Activated CD8-positive, alpha-beta memory T cell treated with anti-CD3 and anti-CD28 coated beads, Interleukin-2, amount 50 U/mL, for 1 hour (primary cell): ENCODE measurements at regions not wholly inside any gene's neighbourhood (a gene's known extent, or its start where the extent isn't known, plus 50 kb on each side); places are given as distances from the start of the nearest gene placed in this dataset.

Experiments used
- DNase-seq: peaks from one replicate; pipeline ENCODE4 v3.0.0-alpha.2; 2020; ENCODE audit errors: extremely low read depth

- DNase-seq: no peak
These were observed 351.2 kb upstream of the DYNLRB2 start for GRCh38 chr16:80189476-80190175.

DNA sequence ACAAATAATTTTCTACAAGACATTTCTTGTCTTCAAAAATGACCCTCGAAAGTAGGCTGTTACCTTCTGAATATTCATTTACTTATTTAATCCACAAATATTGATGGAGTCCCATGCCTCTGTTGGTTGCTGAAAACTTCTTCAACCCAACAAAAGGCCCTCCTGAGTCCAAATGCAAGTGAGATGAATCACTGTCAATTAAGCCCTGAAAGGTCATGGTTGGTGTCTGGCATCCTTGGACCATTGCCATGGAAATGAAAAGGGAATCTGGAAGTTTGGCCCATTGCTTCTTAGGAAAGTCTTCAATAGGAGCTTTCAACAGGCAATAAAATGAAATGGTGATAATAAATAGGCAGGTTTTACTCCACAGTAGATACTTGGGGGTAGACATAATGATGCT lies 364.7 kb upstream of the DYNLRB2 start:
- DNase-seq: no peak

DNA sequence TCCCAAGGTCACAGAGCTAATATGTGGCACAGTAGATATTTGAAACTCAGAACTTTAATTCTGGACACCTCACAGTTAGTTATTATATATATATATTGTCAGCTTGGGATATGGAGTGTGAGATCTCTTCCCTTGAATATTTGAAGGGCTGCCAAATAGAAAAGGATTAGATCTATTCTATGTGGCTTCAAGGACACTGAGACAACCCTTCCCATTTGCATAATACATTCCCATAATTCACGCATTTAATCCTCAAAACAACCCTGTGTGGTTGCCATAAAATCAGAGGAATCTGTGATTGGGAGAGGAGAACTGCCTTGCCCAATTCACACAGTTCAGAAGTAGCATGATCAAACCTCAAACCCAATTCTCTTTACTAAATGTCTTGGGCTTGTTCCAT lies 365.8 kb upstream of the DYNLRB2 start:
- DNase-seq: no peak

GRCh38 chr16:80174416-80174815 lies 366.4 kb upstream of the DYNLRB2 start:
- no peak for DNase-seq

DNA sequence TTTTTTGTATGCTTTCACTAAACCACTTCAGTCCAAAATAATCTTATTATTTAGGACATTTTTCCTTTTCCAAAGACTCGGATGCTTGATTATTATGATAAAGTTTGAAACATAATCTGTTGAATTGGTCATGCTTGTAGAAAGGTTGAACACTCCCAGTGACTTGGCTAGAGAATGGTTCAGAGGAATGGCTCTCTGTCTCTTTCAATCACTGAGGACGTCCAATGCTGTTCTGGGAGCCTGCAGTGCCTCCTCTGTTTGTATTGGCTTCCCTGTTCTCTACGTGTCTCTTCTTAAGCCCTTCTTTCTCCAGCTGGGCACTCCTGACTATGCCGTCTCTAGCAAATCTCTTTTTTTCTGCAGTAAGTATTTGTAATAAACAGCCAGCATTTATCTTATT lies 369.0 kb upstream of the DYNLRB2 start:
- DNase-seq: no peak

GRCh38 chr16:80171199-80171598 lies 369.6 kb upstream of the DYNLRB2 start:
- DNase-seq: no peak

GRCh38 chr16:80167657-80168390 lies 373.0 kb upstream of the DYNLRB2 start:
- no peak for DNase-seq

DNA sequence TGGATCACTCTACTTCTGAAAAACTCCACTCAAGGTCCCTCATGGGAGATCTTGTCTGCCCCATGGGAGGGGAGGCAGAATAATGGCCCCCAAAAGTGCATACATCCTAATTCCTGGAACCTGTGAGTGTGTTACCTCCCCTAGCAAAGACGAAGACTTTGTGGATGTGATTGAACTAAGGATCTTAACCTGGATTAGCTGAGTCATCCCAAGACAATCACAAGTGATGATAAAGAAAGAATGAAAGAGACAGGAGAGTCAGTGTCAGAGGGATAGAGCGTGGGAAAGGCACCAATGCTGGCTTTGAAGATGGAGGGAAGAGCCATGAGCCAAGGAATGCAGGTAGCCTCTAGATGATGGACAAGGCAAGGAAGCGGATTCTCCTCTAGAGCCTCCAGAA lies 374.7 kb upstream of the DYNLRB2 start:
- DNase-seq: no peak

DNA sequence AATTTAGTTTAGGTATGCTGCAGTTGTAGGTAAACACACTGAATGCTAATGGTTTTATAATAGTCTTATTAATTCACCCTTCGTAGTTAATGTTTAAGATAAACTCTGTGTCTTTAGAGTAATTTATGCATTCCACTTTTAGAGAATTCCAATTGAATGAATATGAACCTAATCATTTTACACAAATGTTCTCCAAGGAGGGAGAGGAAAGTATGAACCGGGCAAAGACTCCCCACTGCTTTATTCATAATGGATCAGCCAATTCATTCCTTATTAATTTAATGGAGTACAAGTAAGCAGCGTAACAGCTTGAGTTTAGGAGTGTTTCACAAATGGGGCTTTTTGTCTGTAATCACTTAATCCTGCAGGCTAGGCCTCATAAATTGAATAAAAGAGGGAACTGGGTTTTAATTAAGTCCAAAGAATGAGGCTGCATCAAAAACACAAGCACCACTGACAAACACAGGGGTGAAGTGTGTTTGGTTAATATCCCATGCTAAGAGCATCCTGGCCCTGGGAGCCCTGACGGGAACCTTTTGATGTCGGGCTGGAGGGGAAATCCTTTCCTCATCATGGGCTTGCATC lies 375.7 kb upstream of the DYNLRB2 start:
- DNase-seq: no peak

- DNase-seq: no peak
These were observed 377.5 kb upstream of the DYNLRB2 start for GRCh38 chr16:80163339-80163738.

- no peak for DNase-seq
These were observed 378.7 kb upstream of the DYNLRB2 start for GRCh38 chr16:80161799-80162739.

GRCh38 chr16:80158766-80159165 lies 382.0 kb upstream of the DYNLRB2 start:
- DNase-seq: no peak

DNA sequence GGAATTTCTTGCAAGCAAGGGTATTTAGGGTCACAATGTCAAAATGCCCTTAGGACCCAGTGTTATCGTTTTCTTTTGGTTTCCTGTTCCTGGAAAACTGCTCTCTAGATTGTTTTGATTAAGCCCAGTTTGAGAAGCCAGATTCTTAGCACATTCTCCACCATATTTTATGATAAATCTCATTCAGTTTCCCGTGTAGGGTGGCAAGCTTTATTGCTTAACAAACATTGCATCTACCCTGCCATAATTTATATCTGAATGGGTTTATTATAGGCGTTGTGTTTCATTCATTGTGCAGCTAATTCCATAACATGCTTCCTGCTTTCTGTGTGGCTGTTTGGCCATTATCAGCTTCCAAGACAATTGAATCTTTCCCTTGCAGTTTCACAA lies 389.1 kb upstream of the DYNLRB2 start:
- no peak for DNase-seq

- no peak for DNase-seq
These were observed 389.6 kb upstream of the DYNLRB2 start for GRCh38 chr16:80150978-80151721.

DNA sequence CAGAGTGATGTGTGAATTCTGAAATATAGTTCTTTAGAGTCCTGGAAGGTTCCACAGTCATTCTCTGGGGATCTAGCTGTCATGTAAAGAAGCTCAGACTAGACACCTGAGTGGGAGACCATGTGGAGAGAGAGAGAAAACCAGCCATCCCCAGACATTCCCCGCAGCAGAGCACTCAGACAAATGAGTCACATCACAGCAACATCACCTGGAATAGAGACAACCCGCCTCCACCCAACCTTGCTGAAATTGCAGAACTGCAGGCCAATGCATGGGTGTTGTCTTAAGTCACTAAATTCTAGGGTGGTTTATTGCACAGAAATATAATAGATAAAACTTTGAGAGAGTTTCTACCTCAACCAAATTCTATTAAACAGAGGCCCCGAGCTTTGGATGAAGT lies 392.0 kb upstream of the DYNLRB2 start:
- DNase-seq: no peak

DNA sequence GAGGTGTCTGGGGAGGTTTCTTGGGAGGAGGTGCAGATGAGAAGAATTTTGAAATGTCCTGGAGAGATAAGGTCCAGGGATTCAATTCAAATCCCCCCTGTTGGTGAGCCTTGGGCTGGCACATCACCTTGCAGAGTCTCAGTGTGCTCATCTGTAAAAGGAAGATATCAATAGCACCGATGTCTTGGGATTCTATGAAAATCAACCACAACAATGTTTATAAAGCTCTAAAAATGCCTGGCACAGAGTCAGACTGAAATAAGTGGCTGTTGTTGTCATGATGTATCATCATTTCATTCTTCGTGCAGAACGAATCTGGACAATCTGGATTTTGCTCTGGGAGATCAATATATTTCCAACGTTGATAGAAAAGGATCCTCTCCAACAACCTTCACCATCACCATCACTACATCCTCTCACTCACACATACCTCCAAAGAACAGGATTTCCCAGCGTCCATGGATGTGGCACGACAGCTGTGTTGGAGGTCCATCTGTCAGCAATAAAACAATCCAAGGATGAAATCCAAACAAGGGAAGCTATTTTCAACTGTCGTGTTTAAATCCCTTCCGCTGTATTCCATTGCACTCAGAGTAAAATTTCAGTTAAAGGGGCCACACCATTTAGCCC lies 393.7 kb upstream of the DYNLRB2 start:
- no peak for DNase-seq

DNA sequence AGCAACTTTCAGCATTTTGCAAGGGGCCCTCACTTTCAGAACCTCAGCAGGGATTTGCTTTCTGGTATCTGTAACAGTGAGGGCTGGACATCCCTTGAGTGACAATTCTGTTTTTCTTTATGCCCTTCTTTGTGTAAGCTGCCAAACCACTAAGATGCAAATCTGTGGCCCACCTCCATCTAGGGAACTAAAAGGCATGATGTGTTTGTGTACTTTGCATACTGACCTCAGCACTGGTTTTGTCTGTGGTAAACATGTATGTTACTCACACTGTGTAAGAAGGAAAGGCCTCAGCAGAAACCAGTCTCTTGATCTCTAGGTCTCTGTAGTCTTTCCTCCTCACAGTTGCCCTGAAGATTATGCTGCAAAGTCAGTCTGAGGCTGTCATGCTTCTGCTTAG lies 396.6 kb upstream of the DYNLRB2 start:
- DNase-seq: no peak

DNA sequence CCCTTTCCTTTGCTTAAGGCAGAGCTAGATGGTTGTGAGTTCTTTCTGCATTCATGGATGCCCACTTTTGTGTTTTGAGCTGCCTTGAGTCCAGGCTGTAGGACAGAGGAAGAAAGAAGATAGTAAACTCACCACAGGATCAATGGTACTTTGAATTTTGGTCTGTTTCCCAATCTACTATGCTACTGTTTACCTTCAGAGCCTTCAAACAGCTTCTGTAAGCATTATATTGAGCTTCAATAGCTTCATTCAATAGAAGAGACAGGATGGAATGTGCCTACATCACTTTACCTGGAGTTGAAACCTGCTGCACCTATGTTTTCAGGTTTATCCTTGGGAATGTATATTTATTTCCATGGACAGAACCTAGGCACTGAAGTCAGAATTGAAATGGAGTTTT lies 397.9 kb upstream of the DYNLRB2 start:
- DNase-seq: no peak

- no peak for DNase-seq
These were observed 398.5 kb upstream of the DYNLRB2 start for GRCh38 chr16:80142281-80142680.

GRCh38 chr16:80129791-80130190 lies 411.0 kb upstream of the DYNLRB2 start:
- no peak for DNase-seq

- DNase-seq: no peak
These were observed 415.1 kb upstream of the DYNLRB2 start for GRCh38 chr16:80125677-80126076.
